WI38 (cell line): ENCODE measurements at regions not wholly inside any gene's neighbourhood (a gene's known extent, or its start where the extent isn't known, plus 50 kb on each side); places are given as distances from the start of the nearest gene placed in this dataset.
"Not testable (repeated sequence)": the region's sequence is repeated elsewhere in the genome, so short reads cannot be mapped to it uniquely, and the experiment has no call there.

Source experiments
- H3K4me3 ChIP-seq: 2 replicates; pipeline ENCODE4 v1.5.1; 2011; ENCODE audit warnings: low read depth, mild to moderate bottlenecking, control low read depth, low read length
- TF ChIP-seq, protein P1 (sequence below): IDR thresholded peaks from 2 replicates; pipeline ENCODE4 v1.5.1; 2012; ENCODE audit warnings: low read depth, mild to moderate bottlenecking, control low read depth, low read length

- TF ChIP-seq, protein P1, sequence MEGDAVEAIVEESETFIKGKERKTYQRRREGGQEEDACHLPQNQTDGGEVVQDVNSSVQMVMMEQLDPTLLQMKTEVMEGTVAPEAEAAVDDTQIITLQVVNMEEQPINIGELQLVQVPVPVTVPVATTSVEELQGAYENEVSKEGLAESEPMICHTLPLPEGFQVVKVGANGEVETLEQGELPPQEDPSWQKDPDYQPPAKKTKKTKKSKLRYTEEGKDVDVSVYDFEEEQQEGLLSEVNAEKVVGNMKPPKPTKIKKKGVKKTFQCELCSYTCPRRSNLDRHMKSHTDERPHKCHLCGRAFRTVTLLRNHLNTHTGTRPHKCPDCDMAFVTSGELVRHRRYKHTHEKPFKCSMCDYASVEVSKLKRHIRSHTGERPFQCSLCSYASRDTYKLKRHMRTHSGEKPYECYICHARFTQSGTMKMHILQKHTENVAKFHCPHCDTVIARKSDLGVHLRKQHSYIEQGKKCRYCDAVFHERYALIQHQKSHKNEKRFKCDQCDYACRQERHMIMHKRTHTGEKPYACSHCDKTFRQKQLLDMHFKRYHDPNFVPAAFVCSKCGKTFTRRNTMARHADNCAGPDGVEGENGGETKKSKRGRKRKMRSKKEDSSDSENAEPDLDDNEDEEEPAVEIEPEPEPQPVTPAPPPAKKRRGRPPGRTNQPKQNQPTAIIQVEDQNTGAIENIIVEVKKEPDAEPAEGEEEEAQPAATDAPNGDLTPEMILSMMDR, result no peak
- H3K4me3 ChIP-seq, result no peak overlapping the region
Measured at GRCh38 chr4:82241534-82241933, 132.3 kb downstream of the HNRNPD start.

- TF ChIP-seq, protein P1, result no peak
- H3K4me3 ChIP-seq, result no peak overlapping the region
Measured at GRCh38 chr4:82240410-82240809, 133.4 kb downstream of the HNRNPD start.

- not testable (repeated sequence) for H3K4me3 ChIP-seq
Measured at GRCh38 chr4:82237142-82237541, 136.6 kb downstream of the HNRNPD start.

GRCh38 chr4:82235346-82235745 lies 138.4 kb downstream of the HNRNPD start:
- H3K4me3 ChIP-seq, result no peak overlapping the region
- TF ChIP-seq, protein P1, result no peak

DNA sequence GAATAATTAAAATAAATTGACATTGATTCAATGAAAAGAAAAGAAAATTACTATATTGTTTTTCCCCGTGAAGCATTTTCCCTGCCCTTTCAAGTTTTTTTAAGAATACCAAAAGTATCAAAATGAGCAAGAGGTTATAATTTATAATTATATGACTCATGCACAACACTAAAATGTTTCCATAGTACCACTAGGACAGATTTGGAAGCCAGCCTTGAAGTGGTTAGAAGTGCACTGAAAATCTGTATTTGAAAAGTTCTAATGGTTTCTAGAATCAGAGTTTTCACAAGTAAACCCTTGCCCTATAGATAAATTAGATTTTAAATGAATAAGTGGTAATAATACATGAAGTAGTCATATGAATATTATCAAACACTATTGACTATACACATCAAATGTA lies 140.9 kb downstream of the HNRNPD start:
- no peak overlapping the region for H3K4me3 ChIP-seq
- TF ChIP-seq, protein P1, result no peak

GRCh38 chr4:82231806-82232205 lies 142.0 kb downstream of the HNRNPD start:
- H3K4me3 ChIP-seq, result no peak overlapping the region
- TF ChIP-seq, protein P1, result no peak

GRCh38 chr4:82230306-82230705 lies 143.5 kb downstream of the HNRNPD start:
- H3K4me3 ChIP-seq, result no peak overlapping the region
- TF ChIP-seq, protein P1, result no peak

GRCh38 chr4:82225030-82225429 lies 148.8 kb downstream of the HNRNPD start:
- TF ChIP-seq, protein P1, result no peak
- H3K4me3 ChIP-seq, result no peak overlapping the region
